ENCODE measurements at regions not wholly inside any gene's neighbourhood (a gene's known extent, or its start where the extent isn't known, plus 50 kb on each side); places are given as distances from the start of the nearest gene placed in this dataset.

GRCh38 chr11:30109774-30110173, 92.9 kb upstream of the KCNA4 start:
- Histone ChIP-seq H3K14ac (replicated peaks; ENCODE audit: low read depth, low read length) (no peak overlapping the region), H3K4me3 (ENCODE audit: insufficient read depth, low read depth, low read length) (no peak overlapping the region), H2AFZ (replicated peaks; ENCODE audit: low read length, poor library complexity) (no peak overlapping the region), H2BK5ac (ENCODE audit: low read depth, low read length, poor library complexity, severe bottlenecking) (no peak overlapping the region), H3K27me3 (ENCODE audit: control insufficient read depth, insufficient read depth, low read length) (no peaks in the 10 kb centered on the region), H4K5ac (ENCODE audit: low read depth, low read length) (no peak overlapping the region), H2BK20ac (ENCODE audit: low read depth, low read length) (no peak overlapping the region), H4K91ac (ENCODE audit: insufficient read depth, low read depth, low read length) (no peak overlapping the region), H2AK9ac (replicated peaks; ENCODE audit: low read depth, low read length, poor library complexity) (no peak overlapping the region), H4K8ac (ENCODE audit: low read depth in 2 of 2, low read length in 2 of 2) (no peak overlapping the region), H3K9me1 (ENCODE audit: insufficient read depth, low read length) (no peaks in the 10 kb centered on the region), H3K4ac (ENCODE audit: low read depth, low read length) (no peak overlapping the region), H3K4me2 (ENCODE audit: low read depth, low read length) (no peak overlapping the region), H4K20me1 (ENCODE audit: insufficient read depth, low read length) (no peaks in the 10 kb centered on the region), H3K27ac (ENCODE audit: insufficient read depth, low read length) (no peak overlapping the region), H3K4me1 (ENCODE audit: control insufficient read depth, insufficient read depth, low read length) (no peaks in the 10 kb centered on the region), H2BK120ac (ENCODE audit: low read depth, low read length) (no peak overlapping the region), H3K9ac (ENCODE audit: low read depth, low read length) (no peak overlapping the region), H2AK5ac (ENCODE audit: low read depth, low read length) (no peak overlapping the region), H3K56ac (ENCODE audit: extremely low read depth, insufficient read depth, low read length) (no peak overlapping the region), H2BK15ac (ENCODE audit: low read depth, low read length) (no peak overlapping the region), H3K79me1 (ENCODE audit: low read depth in 1 of 2, low read length in 2 of 2) (no peaks in the 10 kb centered on the region), H3K9me3 (ENCODE audit: control insufficient read depth, insufficient read depth, low read length) (0 out of 2 replicates have a peak, but pooled peaks cover 1% of the 10 kb centered on the region), H3K23ac (ENCODE audit: low read depth, low read length) (no peak overlapping the region), H3K36me3 (ENCODE audit: control insufficient read depth, insufficient read depth, low read length) (no peaks in the 10 kb centered on the region), H3K18ac (ENCODE audit: low read depth, low read length) (no peak overlapping the region)
- in situ Hi-C loops (cut with MboI; ENCODE audit: low sequenced_read_pairs), result no loop called here
- TF ChIP-seq ELK1 (IDR thresholded peaks at IDR 0.05; ENCODE audit: borderline replicate concordance, low read depth, low read length) (no peak), RFX5 (IDR thresholded peaks at IDR 0.05; ENCODE audit: low read depth, low read length) (no peak), POLR2A (IDR thresholded peaks at IDR 0.05; ENCODE audit: low read depth, low read length) (no peak), SMC3 (IDR thresholded peaks at IDR 0.05; ENCODE audit: low read depth, low read length) (no peak), CTCF (conservative IDR thresholded peaks at IDR 0.05; ENCODE audit: low read depth, low read length) (no peak), FOS (IDR thresholded peaks at IDR 0.05; ENCODE audit: low read depth, low read length) (no peak), BHLHE40 (IDR thresholded peaks at IDR 0.05; ENCODE audit: low read depth, low read length) (no peak), CHD1 (IDR thresholded peaks at IDR 0.05; ENCODE audit: low read depth, low read length) (no peak), RAD21 (IDR thresholded peaks at IDR 0.05; ENCODE audit: low read length) (no peak), MXI1 (IDR thresholded peaks at IDR 0.05; ENCODE audit: borderline replicate concordance, low read depth, low read length) (no peak), MAZ (IDR thresholded peaks at IDR 0.05; ENCODE audit: borderline replicate concordance, low read depth, low read length) (no peak)
- dilution Hi-C loops (cut with HindIII; ENCODE audit: low sequenced_read_pairs, unreplicated experiment), result no loop called here
- intact Hi-C loops (cut with micrococcal nuclease), result no loop called here
- no TSS peak for BruUV-seq (replicated peaks)
- ATAC-seq (ENCODE audit: low read depth), result no peak
- no peak for DNase-seq
- WGBS, 2 experiments (ENCODE audit: extremely low coverage in 2 of 2, insufficient read length in 1 of 2), result 70% methylated on average over 4 of the region's 4 CpGs; no CpG with 5 or more reads in 1 of the 2 experiments
- ChIA-PET POLR2A (ENCODE audit: unreplicated experiment) (no interaction called here), CTCF (no interaction called here)

Measured in IMR-90 (cell line).